MG63 (cell line): ENCODE measurements at regions not wholly inside any gene's neighbourhood (a gene's known extent, or its start where the extent isn't known, plus 50 kb on each side); places are given as distances from the start of the nearest gene placed in this dataset.
"Not testable (repeated sequence)": the region's sequence is repeated elsewhere in the genome, so short reads cannot be mapped to it uniquely, and the experiment has no call there.

ENCODE experiments used
- DNase-seq: peaks from one replicate; pipeline ENCODE4 v3.0.0-alpha.2; 2020
- H3K27me3 ChIP-seq: fragments of 250-450 bp; sonication (Bioruptor Pico); 2 replicates; pipeline ENCODE4 v1.5.1; 2020; ENCODE audit warnings: mild to moderate bottlenecking, moderate library complexity
- H3K36me3 ChIP-seq: fragments of 250-450 bp; sonication (Bioruptor Pico); 2 replicates; pipeline ENCODE4 v1.5.1; 2020; ENCODE audit warnings: mild to moderate bottlenecking, moderate library complexity
- H3K4me3 ChIP-seq: fragments of 250-450 bp; sonication (Bioruptor Pico); 2 replicates; pipeline ENCODE4 v1.5.1; 2020; ENCODE audit warnings: mild to moderate bottlenecking, moderate library complexity
- H3K9me3 ChIP-seq: fragments of 250-450 bp; sonication (Bioruptor Pico); 2 replicates; pipeline ENCODE4 v1.5.1; 2020; ENCODE audit warnings: mild to moderate bottlenecking, moderate library complexity

DNA sequence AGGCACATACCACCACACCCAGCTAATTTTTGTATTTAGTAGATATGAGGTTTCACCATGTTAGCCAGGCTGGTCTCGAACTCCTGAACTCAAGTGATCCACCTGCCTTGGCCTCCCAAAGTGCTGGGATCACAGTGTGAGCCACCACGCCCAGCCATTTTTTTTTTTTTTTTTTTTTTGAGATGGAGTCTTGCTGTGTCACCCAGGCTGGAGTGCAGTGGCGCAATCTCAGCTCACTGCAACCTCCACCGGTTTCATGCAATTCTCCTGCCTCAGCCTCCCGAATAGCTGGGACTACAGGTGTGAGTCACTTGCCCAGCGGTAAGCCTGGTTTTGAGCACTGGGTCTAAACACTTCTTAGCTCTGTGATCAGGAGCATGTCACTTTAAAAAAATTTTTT, 84.3 kb upstream of the ATF7IP2 start:
- not testable (repeated sequence) for H3K36me3 ChIP-seq, H3K27me3 ChIP-seq, H3K4me3 ChIP-seq, DNase-seq, H3K9me3 ChIP-seq

DNA sequence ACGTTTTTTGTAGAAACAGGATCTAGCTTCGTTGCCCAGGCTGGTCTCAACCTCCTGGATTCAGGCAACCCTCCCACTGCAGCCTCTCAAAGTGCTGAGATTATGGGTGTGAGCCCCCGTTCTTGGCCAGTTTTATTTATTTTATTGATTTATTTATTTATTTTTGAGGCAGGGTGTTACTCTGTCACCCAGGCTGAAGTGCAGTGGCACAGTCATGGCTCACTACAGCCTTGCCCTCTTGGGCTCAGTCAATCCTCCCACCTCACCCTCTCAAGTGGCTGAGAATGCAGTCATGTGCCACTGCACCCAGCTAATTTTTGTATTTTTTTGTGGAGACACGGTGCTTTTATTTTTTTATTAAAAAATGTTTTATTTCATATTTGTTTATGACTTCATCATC, 79.9 kb upstream of the ATF7IP2 start:
- no peaks in the 10 kb centered on the region for H3K27me3 ChIP-seq
- no peaks in the 10 kb centered on the region for H3K36me3 ChIP-seq
- H3K9me3 ChIP-seq = no peaks in the 10 kb centered on the region
- DNase-seq = no peak
- no peak overlapping the region for H3K4me3 ChIP-seq

DNA sequence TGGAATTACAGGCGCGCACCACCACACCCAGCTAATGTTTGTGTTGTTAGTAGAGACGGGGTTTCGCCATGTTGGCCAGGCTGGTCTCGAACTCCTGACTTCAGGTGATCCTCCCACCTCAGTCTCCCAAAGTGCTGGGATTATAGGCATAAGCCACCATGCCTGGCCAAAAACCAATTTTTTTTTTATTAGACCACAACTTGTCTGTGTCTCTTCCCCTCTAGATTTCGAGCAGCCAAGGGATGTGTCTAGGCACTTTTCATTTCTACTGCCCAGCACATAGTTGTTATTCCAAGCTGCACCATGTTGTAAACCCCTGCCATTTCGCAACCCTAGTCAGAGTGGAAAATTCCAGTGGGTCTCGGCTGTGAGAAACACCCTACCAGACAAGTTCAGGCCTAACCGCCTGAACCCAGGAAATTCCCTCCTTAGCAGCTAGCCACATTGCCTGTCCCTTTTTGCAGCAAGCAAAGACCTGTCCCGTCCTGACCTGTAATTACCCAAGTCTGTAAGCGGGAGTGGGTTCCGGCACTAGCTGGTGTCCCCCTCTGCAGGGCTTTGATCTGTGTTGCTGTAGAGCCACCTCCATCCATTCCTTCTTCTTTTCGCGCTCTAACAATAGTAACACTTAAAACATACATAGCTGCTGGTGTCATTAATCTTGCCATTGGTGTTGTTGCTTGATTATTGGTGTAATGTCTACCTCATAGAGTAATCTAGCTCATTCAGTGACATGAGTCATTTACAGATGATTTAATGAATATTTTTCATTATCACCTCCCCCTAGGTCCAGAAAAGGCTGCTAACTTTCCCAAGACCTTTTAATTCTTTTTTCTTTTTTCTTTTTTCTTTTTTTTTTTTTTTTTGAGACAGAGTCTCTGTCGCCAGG, 77.3 kb upstream of the ATF7IP2 start:
- H3K4me3 ChIP-seq = no peak overlapping the region
- H3K9me3 ChIP-seq = no peaks in the 10 kb centered on the region
- no peak for DNase-seq
- no peaks in the 10 kb centered on the region for H3K36me3 ChIP-seq
- no peaks in the 10 kb centered on the region for H3K27me3 ChIP-seq

DNA sequence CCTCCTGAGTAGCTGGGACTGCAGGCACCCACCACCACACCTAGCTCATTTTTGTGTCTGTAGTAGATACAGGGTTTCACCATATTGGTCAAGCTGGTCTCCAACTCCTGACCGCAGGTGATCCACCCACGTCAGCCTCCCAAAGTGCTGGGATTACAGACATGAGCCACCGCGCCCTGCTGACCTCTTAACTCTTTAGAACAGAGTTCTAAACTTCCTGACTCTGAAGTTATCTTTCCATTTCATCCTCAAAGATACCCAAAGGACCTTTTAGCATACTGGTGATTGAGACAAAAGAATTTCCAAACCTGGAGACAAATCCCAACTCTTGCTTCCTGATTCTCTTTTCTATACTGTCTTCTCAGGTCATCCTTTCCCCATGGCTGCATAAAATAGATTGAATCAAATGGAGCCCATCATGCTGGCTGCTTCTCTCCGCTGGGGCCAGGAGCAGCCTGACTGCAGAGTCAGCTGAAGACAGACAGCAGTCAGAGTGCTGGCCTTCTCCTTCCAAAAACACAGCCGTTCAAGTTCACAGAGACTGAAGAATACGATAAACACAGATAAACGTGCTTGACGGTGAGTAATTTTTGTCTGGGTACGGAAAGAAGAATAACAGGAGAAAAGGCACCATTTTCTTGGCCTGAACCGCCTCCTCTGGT, 76.5 kb upstream of the ATF7IP2 start:
- no peaks in the 10 kb centered on the region for H3K36me3 ChIP-seq
- H3K4me3 ChIP-seq = no peak overlapping the region

DNA sequence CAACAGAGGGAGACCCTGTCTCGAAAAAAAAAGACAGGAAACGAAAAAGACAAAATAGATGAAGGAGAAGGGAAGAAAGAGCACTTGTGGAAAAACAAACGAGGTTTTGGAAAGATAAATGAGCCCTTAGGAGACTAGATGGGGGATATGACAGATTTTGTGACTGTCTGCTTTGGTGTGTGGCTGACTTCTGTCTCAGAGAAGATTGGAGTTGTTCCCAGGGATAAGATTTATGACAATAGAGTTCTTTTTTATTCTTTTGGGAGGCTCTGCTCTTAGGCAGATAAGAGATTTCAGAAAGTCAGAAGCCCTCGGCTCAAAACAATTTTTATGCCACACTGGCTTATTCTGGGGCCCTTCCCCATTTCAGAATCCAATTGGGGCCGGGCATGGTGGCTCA, 73.9 kb upstream of the ATF7IP2 start:
- no peaks in the 10 kb centered on the region for H3K36me3 ChIP-seq
- H3K27me3 ChIP-seq = no peaks in the 10 kb centered on the region
- H3K9me3 ChIP-seq = no peaks in the 10 kb centered on the region
- no peak for DNase-seq
- no peak overlapping the region for H3K4me3 ChIP-seq

More for the DNA sequence above, 76.5 kb upstream of the ATF7IP2 start:
- Histone ChIP-seq H3K9me3 (no peaks in the 10 kb centered on the region), H3K27me3 (no peaks in the 10 kb centered on the region)
- DNase-seq = no peak

DNA sequence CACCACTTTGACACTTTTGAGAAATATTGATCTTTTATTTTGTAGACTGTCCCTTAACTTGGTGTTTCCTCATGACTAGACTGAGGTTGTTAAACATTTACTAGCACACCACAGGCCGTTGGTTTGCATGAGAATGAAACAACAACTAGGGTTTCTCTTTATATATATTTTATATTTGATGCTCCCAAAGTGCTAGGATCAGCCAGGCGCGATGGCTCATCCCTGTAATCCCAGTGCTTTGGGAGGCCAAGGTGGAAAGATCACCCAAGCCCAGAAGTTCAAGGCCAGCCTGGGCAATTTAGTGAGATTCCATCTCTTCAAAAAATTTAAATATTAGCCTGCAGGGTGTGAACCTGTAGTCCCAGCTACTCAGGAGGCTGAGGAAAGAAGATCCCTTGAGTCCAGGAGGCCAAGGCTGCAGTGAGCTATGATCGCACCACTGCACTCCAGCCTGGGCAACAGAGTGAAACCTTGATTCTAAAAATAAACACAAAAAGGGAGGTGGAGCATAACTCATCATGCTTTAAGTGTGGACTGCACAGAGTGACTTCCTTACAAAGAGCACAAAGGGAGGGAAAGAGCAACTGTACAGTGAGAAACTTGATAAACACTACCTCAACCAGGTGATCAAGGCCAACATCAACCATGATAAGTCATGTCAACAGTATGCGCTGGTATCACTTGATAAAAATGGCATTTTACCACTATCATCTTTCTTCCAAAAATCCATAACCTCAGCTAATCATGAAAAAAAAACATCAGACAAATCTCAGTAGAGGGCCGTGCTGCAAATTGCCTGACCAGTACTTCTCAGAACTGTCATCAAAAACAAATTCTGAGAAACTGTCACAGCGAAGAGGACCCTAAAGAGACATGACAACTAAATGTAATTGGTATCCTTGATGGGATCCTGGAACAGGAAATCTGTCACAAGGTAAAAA, 72.8 kb upstream of the ATF7IP2 start:
- no peaks in the 10 kb centered on the region for H3K36me3 ChIP-seq
- H3K9me3 ChIP-seq = no peaks in the 10 kb centered on the region
- no peak overlapping the region for H3K4me3 ChIP-seq
- H3K27me3 ChIP-seq = no peaks in the 10 kb centered on the region
- no peak for DNase-seq

DNA sequence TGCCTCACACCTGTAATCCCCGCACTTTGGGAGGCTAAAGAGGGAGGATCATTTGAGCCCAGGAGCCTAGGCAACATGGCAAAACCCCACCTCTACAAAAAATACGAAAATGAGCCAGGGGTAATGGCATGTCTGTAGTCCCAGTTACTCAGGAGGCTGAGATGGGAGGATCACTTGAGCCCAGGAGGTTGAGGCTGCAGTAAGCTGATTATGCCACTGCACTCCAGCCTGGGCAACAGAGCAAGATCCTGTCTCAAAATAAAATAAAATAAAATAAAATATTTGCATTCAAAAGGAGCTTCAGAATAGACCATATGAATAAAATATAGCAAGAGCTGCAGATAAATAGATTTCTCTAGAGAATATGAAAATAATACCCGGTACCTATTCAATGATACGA, 71.5 kb upstream of the ATF7IP2 start:
- H3K4me3 ChIP-seq = no peak overlapping the region
- no peaks in the 10 kb centered on the region for H3K27me3 ChIP-seq
- no peaks in the 10 kb centered on the region for H3K9me3 ChIP-seq
- no peaks in the 10 kb centered on the region for H3K36me3 ChIP-seq
- DNase-seq = no peak

DNA sequence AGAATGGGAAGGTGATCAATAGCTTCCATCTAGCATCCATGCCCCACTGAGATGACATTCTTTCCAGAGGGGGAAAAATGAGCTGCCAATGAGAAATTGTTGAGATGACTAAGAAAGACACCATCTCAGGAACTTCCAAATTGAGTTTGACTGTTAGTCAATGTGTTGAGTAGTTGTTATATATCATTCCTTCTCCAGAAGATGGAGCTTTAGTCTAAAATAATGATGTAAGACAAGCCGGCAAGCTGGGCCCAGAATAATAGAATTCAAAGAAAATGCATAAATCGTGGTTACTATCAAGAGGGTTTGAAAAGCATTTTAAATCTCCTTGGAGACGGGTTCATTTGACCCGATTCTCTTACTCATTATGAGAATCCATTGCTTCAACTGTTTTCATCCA, 71.0 kb upstream of the ATF7IP2 start:
- no peaks in the 10 kb centered on the region for H3K9me3 ChIP-seq
- DNase-seq = no peak
- H3K4me3 ChIP-seq = no peak overlapping the region
- H3K36me3 ChIP-seq = no peaks in the 10 kb centered on the region
- no peaks in the 10 kb centered on the region for H3K27me3 ChIP-seq

DNA sequence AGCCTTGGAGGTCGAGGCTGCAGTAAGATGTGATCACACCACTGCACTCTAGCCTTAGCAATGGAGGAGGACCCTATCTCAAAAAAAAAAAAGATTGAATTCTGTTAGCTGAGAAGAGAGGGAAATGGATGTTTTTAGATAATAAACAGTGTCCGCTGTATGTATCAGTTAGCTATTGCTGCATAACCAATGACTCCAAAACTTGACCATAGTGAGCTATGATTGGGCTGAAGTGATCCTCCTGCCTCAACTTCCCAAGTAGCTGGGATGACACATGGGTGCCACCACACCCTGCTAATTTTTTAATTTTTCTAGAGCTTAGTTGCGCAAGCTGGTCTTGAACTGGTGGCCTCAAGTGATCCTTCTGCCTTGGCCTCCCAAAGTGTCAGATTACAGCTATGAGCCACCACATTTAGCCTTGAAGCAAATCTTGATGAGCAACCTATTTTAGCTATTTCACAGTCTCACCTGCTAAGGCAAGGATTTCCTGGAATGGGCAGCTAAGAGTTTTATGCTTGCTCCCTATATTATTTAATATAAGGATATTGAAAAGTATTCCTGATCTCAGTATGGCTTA, 68.3 kb upstream of the ATF7IP2 start:
- no peaks in the 10 kb centered on the region for H3K36me3 ChIP-seq
- no peaks in the 10 kb centered on the region for H3K9me3 ChIP-seq
- no peaks in the 10 kb centered on the region for H3K27me3 ChIP-seq
- no peak overlapping the region for H3K4me3 ChIP-seq
- no peak for DNase-seq

DNA sequence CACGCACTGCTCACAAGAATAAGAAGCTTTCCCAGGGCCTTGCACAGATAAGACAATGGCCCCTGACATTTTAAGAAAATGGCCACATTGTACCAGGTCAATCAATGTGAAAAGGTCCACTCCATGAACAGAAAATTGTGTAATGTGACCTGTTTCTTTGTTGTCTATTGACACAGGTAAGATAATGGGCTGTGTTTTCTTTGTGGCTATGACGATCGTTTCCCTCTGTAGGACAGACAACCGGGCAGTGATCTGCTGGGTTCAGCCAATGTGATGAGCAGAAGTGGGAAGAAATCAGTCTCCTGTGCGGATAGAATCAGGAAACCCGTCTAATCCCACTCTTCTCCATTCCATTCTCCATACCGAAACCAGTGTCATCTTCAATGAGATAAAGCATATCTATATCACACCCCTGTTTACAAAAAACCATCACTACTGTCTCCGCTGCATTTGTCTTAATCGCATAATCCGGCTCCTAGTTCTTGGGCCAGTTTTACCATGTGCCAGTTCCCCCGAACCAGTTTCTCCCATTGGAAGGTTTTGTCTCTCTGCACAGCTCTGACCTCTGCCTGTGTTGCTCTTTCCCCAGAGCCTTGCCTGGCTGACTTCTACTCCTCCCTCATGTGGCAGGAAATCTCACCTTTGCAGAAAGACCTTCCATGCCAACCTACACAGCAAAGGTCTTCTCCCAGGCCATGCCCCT, 66.9 kb upstream of the ATF7IP2 start:
- no peak overlapping the region for H3K4me3 ChIP-seq
- H3K9me3 ChIP-seq = no peaks in the 10 kb centered on the region
- H3K27me3 ChIP-seq = no peaks in the 10 kb centered on the region
- H3K36me3 ChIP-seq = no peaks in the 10 kb centered on the region
- no peak for DNase-seq

DNA sequence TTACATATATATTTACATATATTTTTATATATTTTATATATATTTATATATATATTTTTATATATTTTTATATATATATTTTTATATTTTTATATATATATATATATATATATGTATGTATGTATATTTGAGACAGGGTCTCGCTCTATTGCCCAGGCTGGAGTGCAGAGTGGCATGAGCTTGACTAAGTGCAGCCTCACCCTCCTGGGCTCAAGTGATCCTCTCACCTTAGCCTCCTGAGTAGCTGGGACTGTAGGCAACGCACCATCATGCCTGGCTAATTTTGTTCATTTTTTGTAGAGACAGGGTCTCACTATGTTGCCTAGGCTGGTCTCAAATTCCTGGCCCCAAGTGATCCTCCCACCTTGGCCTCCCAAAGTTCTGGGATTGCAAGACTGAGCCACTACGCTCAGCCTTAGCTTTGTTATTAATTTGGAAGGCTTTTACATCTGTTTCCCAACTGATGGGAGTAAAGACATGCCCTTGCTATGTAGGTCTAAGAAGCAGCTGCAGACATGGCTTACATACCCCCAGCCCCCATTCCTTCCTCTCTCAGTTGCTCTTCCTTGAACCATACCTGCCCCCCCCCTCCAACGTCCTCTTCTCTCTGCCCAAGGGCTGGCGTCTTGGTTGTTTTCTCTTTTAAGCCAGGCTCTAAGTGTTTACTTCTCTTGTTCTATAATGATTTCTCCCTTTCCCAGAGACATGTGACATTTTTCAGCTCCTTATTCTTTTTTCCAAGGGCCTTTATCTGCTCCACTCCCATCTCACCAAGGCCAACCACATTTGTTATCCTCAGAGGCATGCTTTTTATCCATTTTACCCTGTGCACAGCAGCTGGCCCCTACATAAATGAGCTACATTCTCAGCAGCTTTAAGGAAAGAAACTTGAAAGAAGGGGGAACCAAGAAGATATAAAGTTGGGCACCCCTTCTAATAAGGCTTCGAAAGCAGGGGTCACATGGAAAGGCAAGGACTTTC, 64.2 kb upstream of the ATF7IP2 start:
- Histone ChIP-seq H3K4me3 (no peak overlapping the region), H3K27me3 (no peaks in the 10 kb centered on the region), H3K9me3 (no peaks in the 10 kb centered on the region), H3K36me3 (no peaks in the 10 kb centered on the region)
- no peak for DNase-seq

DNA sequence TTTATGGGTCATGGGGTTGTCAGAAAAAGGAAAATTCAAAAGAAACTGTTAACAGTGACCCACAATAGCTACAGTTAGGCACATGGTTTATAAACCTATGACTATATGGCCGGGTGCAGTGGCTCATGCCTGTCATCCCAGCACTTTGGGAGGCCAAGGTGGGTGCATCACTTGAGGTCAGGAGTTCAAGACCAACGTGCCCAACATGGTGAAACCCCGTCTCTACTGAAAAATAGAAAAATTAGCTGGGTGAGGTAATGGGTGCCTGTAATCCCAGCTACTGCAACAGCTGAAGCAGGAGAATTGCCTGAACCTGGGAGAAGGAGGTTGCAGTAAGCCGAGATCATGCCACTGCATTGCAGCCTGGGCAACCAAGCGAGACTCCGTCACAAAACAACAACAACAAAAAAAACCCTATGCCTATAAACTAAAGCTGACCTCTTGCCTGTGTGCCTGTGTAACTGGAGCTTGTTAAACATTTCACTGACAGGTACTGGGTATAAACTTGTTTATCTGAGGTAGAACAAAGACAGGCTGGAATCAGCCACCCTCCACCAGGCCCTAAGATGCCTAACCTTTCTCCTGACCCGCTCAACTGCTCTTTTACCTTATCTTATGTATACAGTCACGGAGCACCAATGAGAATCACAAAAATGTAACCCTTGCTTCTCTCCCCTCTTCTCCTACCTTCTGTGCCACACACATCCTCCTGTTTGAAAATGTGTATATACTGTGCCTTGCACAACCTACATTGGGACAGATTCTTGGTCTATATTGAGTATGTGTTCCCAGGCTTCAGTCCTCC, 62.9 kb upstream of the ATF7IP2 start:
- no peak for DNase-seq
- Histone ChIP-seq H3K36me3 (no peaks in the 10 kb centered on the region), H3K4me3 (no peak overlapping the region), H3K27me3 (no peaks in the 10 kb centered on the region), H3K9me3 (no peaks in the 10 kb centered on the region)

DNA sequence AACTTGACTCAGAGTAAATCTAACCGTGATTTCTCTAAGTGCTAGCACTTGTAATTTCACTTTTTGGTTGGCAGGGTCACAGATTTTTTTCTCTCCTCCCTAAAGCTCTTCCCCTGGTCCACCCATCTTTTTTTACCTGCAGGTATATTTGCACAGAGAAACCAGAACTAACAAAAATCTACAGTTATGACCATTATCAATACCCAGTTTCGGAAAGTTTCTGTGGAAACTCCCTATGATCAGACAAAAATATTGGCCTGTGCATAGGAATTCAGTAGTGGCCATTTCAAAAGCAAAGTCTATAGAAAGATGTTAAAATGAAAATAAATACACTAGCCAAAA, 62.4 kb upstream of the ATF7IP2 start:
- Histone ChIP-seq H3K9me3 (no peaks in the 10 kb centered on the region), H3K4me3 (no peak overlapping the region), H3K36me3 (no peaks in the 10 kb centered on the region), H3K27me3 (no peaks in the 10 kb centered on the region)
- no peak for DNase-seq

DNA sequence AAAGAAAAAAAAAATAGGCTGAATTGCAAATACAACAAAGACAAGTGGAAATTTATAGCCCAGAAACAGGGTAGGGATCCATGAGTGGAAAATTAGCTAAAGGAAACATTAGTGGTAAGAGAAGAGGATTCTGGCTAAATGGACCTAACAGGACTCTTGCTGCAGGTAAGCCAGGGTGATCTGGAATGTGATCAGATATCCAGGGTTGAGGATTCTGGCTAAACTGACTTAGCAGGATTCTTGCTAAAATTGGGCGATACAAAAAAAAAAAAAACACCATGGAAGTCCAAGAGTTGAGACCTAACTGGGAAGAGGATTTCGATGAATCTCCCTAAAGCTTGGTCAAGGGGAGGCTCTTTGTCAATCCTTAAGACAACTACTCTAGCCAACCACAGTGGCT, 61.7 kb upstream of the ATF7IP2 start:
- DNase-seq = no peak
- no peaks in the 10 kb centered on the region for H3K9me3 ChIP-seq

More for the DNA sequence above, 61.7 kb upstream of the ATF7IP2 start:
- Histone ChIP-seq H3K4me3 (no peak overlapping the region), H3K27me3 (no peaks in the 10 kb centered on the region), H3K36me3 (no peaks in the 10 kb centered on the region)
